PC-9 (cell line): ENCODE measurements at regions not wholly inside any gene's neighbourhood (a gene's known extent, or its start where the extent isn't known, plus 50 kb on each side); places are given as distances from the start of the nearest gene placed in this dataset.

ENCODE experiments used
- EZH2 ChIP-seq: fragments of 200-600 bp; sonication (generic); IDR thresholded peaks from 2 replicates; pipeline ENCODE4 v1.8.0; 2017; ENCODE audit warnings: antibody characterized with exemption, low read depth
- TF ChIP-seq, protein P1 (sequence below): fragments of 200-600 bp; sonication (generic); conservative IDR thresholded peaks from 2 replicates; pipeline ENCODE4 v1.6.1; 2017; ENCODE audit warnings: mixed run types, antibody characterized with exemption, mild to moderate bottlenecking, moderate library complexity

- TF ChIP-seq, protein P1, sequence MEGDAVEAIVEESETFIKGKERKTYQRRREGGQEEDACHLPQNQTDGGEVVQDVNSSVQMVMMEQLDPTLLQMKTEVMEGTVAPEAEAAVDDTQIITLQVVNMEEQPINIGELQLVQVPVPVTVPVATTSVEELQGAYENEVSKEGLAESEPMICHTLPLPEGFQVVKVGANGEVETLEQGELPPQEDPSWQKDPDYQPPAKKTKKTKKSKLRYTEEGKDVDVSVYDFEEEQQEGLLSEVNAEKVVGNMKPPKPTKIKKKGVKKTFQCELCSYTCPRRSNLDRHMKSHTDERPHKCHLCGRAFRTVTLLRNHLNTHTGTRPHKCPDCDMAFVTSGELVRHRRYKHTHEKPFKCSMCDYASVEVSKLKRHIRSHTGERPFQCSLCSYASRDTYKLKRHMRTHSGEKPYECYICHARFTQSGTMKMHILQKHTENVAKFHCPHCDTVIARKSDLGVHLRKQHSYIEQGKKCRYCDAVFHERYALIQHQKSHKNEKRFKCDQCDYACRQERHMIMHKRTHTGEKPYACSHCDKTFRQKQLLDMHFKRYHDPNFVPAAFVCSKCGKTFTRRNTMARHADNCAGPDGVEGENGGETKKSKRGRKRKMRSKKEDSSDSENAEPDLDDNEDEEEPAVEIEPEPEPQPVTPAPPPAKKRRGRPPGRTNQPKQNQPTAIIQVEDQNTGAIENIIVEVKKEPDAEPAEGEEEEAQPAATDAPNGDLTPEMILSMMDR: no peak
- TF ChIP-seq EZH2: no peak
Measured at GRCh38 chr10:3720228-3721019, 64.6 kb downstream of the KLF6 start.
